ENCODE measurements at regions not wholly inside any gene's neighbourhood (a gene's known extent, or its start where the extent isn't known, plus 50 kb on each side); places are given as distances from the start of the nearest gene placed in this dataset.

GRCh38 chr5:124056991-124057723 is 545.2 kb downstream of the CSNK1G3 start:
- Mint-ChIP-seq H3K4me3 (no peak overlapping the region), H3K27ac (no peak overlapping the region), H3K36me3 (no peaks in the 10 kb centered on the region), H3K27me3 (peaks cover 0 to 2% of the 10 kb centered on the region in 2 donors), H3K4me1 (ENCODE audit: low read depth in 2 of 2) (peaks cover 0 to 2% of the 10 kb centered on the region in 2 donors), H3K9me3 (peaks cover 3% of the 10 kb centered on the region)
- DNase-seq (ENCODE audit: low spot score) (no peak), ATAC-seq (no peak)

GRCh38 chr5:124056326-124056990 is 544.5 kb downstream of the CSNK1G3 start:
- peaks cover 0 to 2% of the 10 kb centered on the region in 2 donors for H3K27me3 Mint-ChIP-seq
- H3K36me3 Mint-ChIP-seq = no peaks in the 10 kb centered on the region
- no peak overlapping the region for H3K4me3 Mint-ChIP-seq
- peaks cover 3% of the 10 kb centered on the region for H3K9me3 Mint-ChIP-seq
- no peak overlapping the region for H3K27ac Mint-ChIP-seq
- peaks cover 0 to 2% of the 10 kb centered on the region in 2 donors for H3K4me1 Mint-ChIP-seq (ENCODE audit: low read depth in 2 of 2)
- no peak for DNase-seq (ENCODE audit: low spot score)
- ATAC-seq = no peak

GRCh38 chr5:124055751-124056150 is 543.8 kb downstream of the CSNK1G3 start:
- no peak overlapping the region for H3K27ac Mint-ChIP-seq
- H3K9me3 Mint-ChIP-seq = peaks cover 7% of the 10 kb centered on the region
- no peaks in the 10 kb centered on the region for H3K36me3 Mint-ChIP-seq
- ATAC-seq (no peak), DNase-seq (ENCODE audit: low spot score) (no peak)
- H3K4me1 Mint-ChIP-seq (ENCODE audit: low read depth in 2 of 2) = peaks cover 0 to 2% of the 10 kb centered on the region in 2 donors
- H3K27me3 Mint-ChIP-seq = peaks cover 0 to 2% of the 10 kb centered on the region in 2 donors
- H3K4me3 Mint-ChIP-seq = no peak overlapping the region

- ATAC-seq (no peak), DNase-seq (ENCODE audit: low spot score) (no peak)
- Mint-ChIP-seq H3K4me3 (no peak overlapping the region), H3K27ac (no peak overlapping the region), H3K4me1 (ENCODE audit: low read depth in 2 of 2) (peaks cover 0 to 2% of the 10 kb centered on the region in 2 donors), H3K27me3 (peaks cover 0 to 2% of the 10 kb centered on the region in 2 donors), H3K36me3 (no peaks in the 10 kb centered on the region), H3K9me3 (peaks cover 4% of the 10 kb centered on the region)
These were observed 542.6 kb downstream of the CSNK1G3 start for GRCh38 chr5:124054564-124054963.

GRCh38 chr5:124053340-124053739 is 541.4 kb downstream of the CSNK1G3 start:
- Mint-ChIP-seq H3K4me3 (no peak overlapping the region), H3K27me3 (peaks cover 0 to 2% of the 10 kb centered on the region in 2 donors), H3K4me1 (ENCODE audit: low read depth in 2 of 2) (peaks cover 0 to 2% of the 10 kb centered on the region in 2 donors), H3K27ac (no peak overlapping the region), H3K36me3 (no peaks in the 10 kb centered on the region), H3K9me3 (peaks cover 4% of the 10 kb centered on the region)
- no peak for ATAC-seq
- no peak for DNase-seq (ENCODE audit: low spot score)

GRCh38 chr5:124052201-124052600 is 540.2 kb downstream of the CSNK1G3 start:
- ATAC-seq = no peak
- Mint-ChIP-seq H3K9me3 (peaks cover 4% of the 10 kb centered on the region), H3K27me3 (peaks cover 0 to 2% of the 10 kb centered on the region in 2 donors)

GRCh38 chr5:124050120-124050770 is 538.3 kb downstream of the CSNK1G3 start:
- Mint-ChIP-seq H3K4me1 (ENCODE audit: low read depth in 2 of 2) (no peaks in the 10 kb centered on the region), H3K27ac (no peak overlapping the region), H3K9me3 (peaks cover 7% of the 10 kb centered on the region), H3K27me3 (no peaks in the 10 kb centered on the region), H3K36me3 (no peaks in the 10 kb centered on the region), H3K4me3 (no peak overlapping the region)
- ATAC-seq (no peak), DNase-seq (ENCODE audit: low spot score) (no peak)

More at GRCh38 chr5:124052201-124052600, 540.2 kb downstream of the CSNK1G3 start:
- Mint-ChIP-seq H3K4me3 (no peak overlapping the region), H3K36me3 (no peaks in the 10 kb centered on the region), H3K4me1 (ENCODE audit: low read depth in 2 of 2) (peaks cover 0 to 2% of the 10 kb centered on the region in 2 donors), H3K27ac (no peak overlapping the region)
- no peak for DNase-seq (ENCODE audit: low spot score)

- Mint-ChIP-seq H3K27me3 (no peaks in the 10 kb centered on the region), H3K4me1 (ENCODE audit: low read depth in 2 of 2) (no peaks in the 10 kb centered on the region), H3K4me3 (no peak overlapping the region), H3K36me3 (no peaks in the 10 kb centered on the region), H3K27ac (no peak overlapping the region), H3K9me3 (peaks cover 3% of the 10 kb centered on the region)
- ATAC-seq (no peak), DNase-seq (ENCODE audit: low spot score) (no peak)
These were observed 533.4 kb downstream of the CSNK1G3 start for GRCh38 chr5:124045412-124045811.

- Mint-ChIP-seq H3K27ac (no peak overlapping the region), H3K9me3 (peaks cover 3% of the 10 kb centered on the region), H3K4me1 (ENCODE audit: low read depth in 2 of 2) (no peaks in the 10 kb centered on the region)
These were observed 532.6 kb downstream of the CSNK1G3 start for GRCh38 chr5:124044613-124045012.

GRCh38 chr5:124043456-124043855 is 531.5 kb downstream of the CSNK1G3 start:
- Mint-ChIP-seq H3K9me3 (peaks cover 3% of the 10 kb centered on the region), H3K4me1 (ENCODE audit: low read depth in 2 of 2) (no peaks in the 10 kb centered on the region), H3K36me3 (no peaks in the 10 kb centered on the region), H3K27ac (no peak overlapping the region), H3K27me3 (no peaks in the 10 kb centered on the region), H3K4me3 (no peak overlapping the region)
- DNase-seq (ENCODE audit: low spot score) (no peak), ATAC-seq (no peak)

More at GRCh38 chr5:124044613-124045012, 532.6 kb downstream of the CSNK1G3 start:
- Mint-ChIP-seq H3K27me3 (no peaks in the 10 kb centered on the region), H3K36me3 (no peaks in the 10 kb centered on the region), H3K4me3 (no peak overlapping the region)
- ATAC-seq (no peak), DNase-seq (ENCODE audit: low spot score) (no peak)

- DNase-seq (ENCODE audit: low spot score) = no peak
- Mint-ChIP-seq H3K27ac (no peak overlapping the region), H3K9me3 (peaks cover 1% of the 10 kb centered on the region), H3K4me1 (ENCODE audit: low read depth in 2 of 2) (no peaks in the 10 kb centered on the region), H3K36me3 (no peaks in the 10 kb centered on the region), H3K4me3 (no peak overlapping the region), H3K27me3 (no peaks in the 10 kb centered on the region)
- ATAC-seq = no peak
These were observed 528.8 kb downstream of the CSNK1G3 start for GRCh38 chr5:124040799-124041198.

- H3K36me3 Mint-ChIP-seq = no peaks in the 10 kb centered on the region
- ATAC-seq (no peak), DNase-seq (ENCODE audit: low spot score) (no peak)
- no peaks in the 10 kb centered on the region for H3K4me1 Mint-ChIP-seq (ENCODE audit: low read depth in 2 of 2)
- H3K9me3 Mint-ChIP-seq = no peaks in the 10 kb centered on the region
- H3K4me3 Mint-ChIP-seq = no peak overlapping the region
- H3K27me3 Mint-ChIP-seq = no peaks in the 10 kb centered on the region
- H3K27ac Mint-ChIP-seq = no peak overlapping the region
These were observed 527.4 kb downstream of the CSNK1G3 start for GRCh38 chr5:124039410-124039809.

- H3K4me3 Mint-ChIP-seq = no peak overlapping the region
- H3K36me3 Mint-ChIP-seq = no peaks in the 10 kb centered on the region
- ATAC-seq (no peak), DNase-seq (ENCODE audit: low spot score) (no peak)
- H3K4me1 Mint-ChIP-seq (ENCODE audit: low read depth in 2 of 2) = no peaks in the 10 kb centered on the region
- H3K9me3 Mint-ChIP-seq = no peaks in the 10 kb centered on the region
- H3K27ac Mint-ChIP-seq = no peak overlapping the region
- H3K27me3 Mint-ChIP-seq = no peaks in the 10 kb centered on the region
These were observed 524.8 kb downstream of the CSNK1G3 start for GRCh38 chr5:124036786-124037185.

GRCh38 chr5:124034963-124035362 is 523.0 kb downstream of the CSNK1G3 start:
- DNase-seq (ENCODE audit: low spot score) (no peak), ATAC-seq (no peak)
- Mint-ChIP-seq H3K27me3 (no peaks in the 10 kb centered on the region), H3K4me3 (no peak overlapping the region), H3K4me1 (ENCODE audit: low read depth in 2 of 2) (no peaks in the 10 kb centered on the region), H3K27ac (no peak overlapping the region), H3K9me3 (no peaks in the 10 kb centered on the region), H3K36me3 (no peaks in the 10 kb centered on the region)
